G401.6 (cell line): ENCODE measurements at regions not wholly inside any gene's neighbourhood (a gene's known extent, or its start where the extent isn't known, plus 50 kb on each side); places are given as distances from the start of the nearest gene placed in this dataset.

ENCODE experiments used
- FAIRE-seq: peaks from 2 replicates; lab custom pipeline; 2012; peaks lifted over from hg19 to GRCh38; lab: Jason Lieb, UNC

GRCh38 chr15:66905954-66906353, 159.4 kb upstream of the SMAD3 start:
- FAIRE-seq: no peak

DNA sequence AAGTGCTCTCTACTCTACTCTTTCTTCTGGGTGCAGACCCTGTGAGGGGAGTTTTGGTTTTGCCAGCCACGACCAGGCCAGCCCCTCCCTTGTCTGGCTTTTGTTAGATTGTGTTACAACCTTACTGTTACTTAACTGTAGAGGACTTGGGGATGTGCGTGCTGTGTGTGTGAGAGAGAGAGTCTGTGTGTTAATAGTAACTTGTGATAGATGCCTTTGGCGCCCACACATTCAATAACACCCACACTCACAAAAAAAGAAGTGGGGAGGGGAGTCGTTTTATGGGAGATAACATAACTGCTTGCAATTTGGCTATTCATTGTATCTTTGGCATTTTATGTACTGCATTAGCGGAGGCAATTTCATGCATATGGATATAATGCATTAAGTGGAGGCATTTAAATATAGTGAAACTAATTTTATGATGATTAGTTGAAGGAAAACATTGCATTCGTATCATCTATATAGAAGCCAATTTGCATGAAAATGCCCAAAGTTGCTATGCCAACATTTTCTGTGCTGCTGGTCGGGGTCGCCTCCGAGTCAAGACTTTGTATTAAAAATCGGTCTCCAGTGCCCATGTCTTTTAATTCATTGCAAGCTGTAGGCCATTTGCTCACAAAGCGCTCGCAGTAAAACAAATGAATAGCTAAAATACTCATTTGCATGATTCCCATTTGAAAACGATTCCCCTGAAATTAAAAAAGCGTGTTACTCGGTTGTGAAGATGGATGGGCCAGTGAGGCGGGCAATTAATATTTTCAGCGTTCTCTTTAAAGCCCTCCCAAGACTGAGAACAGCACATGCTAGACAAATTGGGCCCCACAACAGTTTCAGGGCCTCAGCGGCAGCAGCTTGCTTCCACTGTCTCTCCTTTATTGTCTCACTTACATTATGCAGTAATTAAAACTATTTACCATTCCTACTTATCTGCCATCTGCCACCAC, 158.5 kb upstream of the SMAD3 start:
- no peak for FAIRE-seq

DNA sequence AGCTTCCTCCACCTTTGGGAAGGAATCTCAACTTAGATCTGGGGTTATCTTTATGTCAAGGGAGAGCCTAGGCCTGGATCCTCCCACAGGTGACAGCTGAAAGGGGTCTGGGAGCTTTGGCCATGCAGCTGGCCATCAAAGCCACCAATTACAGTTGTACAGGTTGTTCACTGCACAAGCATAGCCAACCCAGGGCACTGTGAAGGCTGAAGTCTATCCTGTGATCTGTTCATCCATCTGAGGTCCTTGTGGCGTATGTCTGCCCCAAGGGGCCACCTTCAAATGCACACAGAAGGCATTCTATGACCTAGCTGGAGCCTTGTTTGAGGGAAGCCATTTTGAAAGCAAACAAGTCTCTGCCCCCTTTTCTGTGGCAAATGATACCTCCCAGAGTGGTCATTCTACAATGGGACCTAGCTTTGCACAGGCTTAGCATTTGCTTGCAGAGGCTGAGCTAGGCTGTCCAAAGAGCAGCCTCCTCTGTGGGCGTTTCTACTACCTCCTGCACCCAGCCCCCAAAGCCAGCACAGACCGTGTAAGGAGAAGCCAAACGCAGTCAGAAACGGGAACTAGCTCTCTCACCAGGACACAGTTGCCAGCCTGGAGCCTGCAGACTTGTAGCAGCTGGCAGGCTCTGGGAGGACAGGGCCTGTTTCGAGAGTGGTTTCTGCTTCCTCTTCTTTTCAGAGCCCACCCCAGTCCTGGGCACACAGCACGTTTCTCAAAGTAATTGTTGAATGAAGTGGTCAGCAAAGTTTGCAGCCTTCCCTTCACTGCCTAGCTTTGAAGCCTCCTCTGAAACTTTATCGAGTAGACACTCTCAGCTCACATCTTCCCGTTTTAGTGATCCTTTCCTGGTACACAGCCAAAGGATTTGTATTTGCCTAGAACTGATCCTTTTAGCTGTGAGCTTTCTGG, 157.3 kb upstream of the SMAD3 start:
- FAIRE-seq: no peak

DNA sequence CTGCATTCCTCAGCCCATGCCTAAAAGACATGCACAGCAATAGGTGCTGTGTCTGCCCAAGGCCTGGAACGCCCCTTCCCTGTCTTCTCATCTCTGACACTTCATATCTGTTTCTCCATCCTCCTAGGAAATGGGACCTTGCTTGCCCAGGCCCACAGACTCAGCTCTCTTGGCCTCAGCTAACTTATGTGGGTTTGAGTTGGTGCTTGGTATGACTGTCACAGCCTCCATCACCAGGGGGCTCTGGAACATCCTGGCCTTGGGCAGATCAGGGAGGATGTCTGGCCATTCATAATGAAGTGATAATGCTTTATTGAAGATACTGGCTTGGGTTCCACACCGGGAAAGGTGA, 156.7 kb upstream of the SMAD3 start:
- FAIRE-seq: no peak

GRCh38 chr15:66909381-66909890, 156.0 kb upstream of the SMAD3 start:
- FAIRE-seq: no peak

DNA sequence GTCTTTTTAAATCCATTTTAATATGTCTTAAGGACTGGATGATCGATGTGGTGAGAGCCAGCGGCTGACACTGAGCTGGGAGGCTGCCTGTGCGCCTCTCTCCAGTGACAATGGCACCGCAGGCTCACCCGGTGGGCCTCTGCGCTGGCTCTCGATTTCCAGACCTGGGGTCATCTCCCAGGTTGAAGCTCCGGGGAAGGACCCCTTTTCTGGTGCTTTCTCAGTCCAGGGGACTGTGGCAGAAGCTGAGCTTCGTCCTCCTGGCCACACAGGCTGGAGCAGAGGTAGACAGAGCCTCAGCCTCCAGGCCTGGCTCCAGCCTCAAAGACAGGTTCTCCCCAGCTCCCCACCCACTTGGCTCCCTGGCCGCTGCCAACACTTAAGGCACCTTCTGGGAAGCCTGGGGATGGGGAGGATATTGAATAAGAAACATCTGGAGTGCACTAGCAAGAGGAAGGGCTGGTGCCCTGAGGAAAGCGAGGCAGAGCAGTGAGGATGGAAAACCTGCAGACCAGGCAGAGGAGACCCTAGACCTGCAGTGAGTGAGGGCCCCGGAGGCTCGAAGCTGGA, 154.2 kb upstream of the SMAD3 start:
- no peak for FAIRE-seq

DNA sequence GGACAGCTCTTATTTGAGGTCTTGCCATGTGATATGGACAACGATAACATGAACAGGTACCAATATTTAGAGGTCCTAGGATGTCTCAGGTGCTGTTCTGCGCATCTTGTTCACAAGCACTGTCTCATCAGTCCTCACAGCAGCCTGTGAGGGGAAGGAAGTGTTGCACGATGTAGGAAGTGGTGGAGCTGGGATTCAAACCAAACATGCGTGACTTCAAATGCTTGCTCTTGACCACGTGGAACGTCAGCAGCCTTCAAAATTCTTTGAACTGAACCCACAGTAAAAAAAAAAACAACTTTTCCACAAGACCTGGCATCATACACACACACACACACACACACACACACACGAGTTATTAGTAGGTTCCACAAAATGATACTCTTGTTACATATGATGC, 153.4 kb upstream of the SMAD3 start:
- FAIRE-seq: no peak

DNA sequence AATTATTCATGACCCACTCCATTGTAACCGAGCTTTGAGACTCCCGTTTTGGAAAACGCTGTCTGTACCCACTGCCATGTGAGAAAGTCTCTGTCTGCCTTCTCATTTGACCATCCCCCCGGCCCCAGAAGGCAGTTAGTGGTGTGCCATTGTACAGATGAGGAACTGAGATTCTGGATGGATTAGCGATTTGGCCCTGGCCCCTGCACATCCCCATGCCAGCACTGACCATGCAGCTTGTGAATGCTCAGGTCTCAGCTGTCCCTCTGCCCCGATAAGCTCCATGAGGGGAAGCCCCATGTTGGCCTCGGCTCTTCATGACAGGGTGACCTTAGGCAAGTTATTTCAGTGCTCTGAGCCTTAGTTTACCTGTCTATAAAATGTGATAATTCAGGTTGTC, 153.0 kb upstream of the SMAD3 start:
- no peak for FAIRE-seq

- FAIRE-seq: no peak
Measured at GRCh38 chr15:66917904-66918448, 147.4 kb upstream of the SMAD3 start.

GRCh38 chr15:66919421-66919820, 146.0 kb upstream of the SMAD3 start:
- no peak for FAIRE-seq

- FAIRE-seq: no peak
Measured at GRCh38 chr15:66921319-66921915, 144.0 kb upstream of the SMAD3 start.

GRCh38 chr15:66922608-66923007, 142.8 kb upstream of the SMAD3 start:
- no peak for FAIRE-seq

- no peak for FAIRE-seq
Measured at GRCh38 chr15:66923438-66923881, 141.9 kb upstream of the SMAD3 start.

DNA sequence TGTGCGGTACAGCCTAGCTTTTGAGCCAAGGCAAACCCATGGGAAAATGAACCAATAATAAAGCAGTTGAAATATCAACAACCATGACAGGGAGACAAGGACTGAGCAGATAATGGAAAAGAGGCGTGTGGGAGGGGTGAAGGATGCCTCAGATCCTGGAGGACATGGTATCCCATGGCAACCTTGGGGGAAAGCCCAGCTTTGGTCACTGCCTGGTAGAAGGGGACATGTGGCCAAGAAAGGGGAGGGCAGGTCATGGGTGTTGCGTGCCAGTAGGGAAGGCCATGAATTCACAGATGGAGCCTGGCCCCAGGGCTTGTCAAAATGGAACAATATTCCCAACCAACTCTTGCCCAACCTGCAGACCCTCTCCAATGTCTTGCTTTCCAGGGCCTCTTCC, 140.5 kb upstream of the SMAD3 start:
- FAIRE-seq: no peak

GRCh38 chr15:66925721-66926120, 139.7 kb upstream of the SMAD3 start:
- no peak for FAIRE-seq

DNA sequence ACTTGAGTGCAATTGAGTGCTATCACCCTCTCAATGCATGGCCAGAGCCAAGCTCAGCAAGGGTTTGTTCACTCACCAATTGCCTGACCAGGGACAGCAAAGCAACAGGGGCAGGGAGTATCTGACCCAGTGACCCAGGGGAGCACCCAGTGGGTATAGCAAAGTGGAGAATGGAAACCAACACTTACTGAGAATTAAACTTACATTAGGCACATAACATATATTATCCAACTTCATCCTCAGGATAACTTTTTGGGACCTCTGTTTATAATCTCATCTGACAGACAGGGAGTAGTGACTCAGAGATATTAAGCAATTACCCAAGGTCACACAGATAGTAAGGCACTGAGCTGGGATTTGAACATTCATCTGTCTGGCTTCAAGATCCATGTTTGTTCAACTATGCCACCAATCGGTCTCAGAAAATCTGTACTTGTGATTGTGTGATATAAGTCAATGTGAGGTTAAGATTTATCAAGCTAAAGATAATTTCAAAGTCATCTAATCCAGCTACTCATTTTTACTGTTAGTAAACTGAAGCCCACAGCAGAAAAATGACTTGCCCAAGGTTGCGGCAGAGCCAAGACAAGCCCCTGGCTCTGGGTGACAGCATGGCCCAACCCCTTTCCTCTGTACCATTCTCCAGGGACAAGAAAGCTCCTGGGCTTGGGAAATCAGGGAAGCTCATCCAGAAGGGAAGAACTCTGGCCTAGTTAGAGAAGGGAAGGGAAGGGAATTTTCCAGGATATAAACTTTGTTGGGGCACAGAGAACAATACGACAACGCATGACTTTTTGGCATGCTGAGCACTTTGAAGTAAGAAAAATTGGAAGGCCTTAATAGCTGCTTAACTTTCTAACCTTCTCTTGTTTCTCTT, 138.0 kb upstream of the SMAD3 start:
- no peak for FAIRE-seq

DNA sequence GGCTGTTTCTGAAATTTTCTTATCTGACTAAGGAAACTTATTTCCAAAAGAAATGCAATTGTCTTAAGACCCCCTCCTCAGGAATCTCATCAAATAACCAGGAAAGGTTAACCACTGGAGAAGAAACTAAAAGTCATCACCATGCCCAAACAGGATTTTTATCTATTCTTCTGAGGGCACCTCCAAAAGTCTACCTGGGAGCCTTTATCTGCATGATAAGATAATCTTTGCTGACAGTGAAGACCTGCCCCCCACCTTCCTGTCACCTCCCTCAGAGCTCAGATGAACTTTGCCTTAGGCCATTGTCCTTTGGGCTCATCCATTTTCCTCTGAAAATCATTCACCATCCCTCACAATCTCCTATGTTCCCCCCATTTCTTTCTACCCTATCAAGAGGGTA, 137.3 kb upstream of the SMAD3 start:
- no peak for FAIRE-seq

DNA sequence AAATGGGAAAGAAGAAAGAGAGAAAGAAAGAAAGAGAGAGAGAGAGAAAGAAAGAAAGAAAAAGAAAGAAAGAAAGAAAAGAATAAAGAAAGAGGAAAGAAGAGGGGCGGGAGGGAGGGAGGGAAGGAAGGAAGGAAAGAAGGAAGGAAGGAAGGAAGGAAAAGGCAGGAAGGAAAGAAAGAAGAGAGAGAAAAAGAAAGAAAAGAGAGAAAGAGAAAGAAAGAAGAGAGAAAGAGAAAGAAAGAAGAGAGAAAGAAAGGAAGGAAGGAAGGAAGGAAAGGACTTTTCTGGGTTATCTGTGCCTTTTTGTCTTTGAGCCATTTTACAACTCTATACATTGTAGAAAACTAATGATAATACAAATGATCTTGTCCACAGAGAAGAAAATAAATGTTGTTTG, 136.6 kb upstream of the SMAD3 start:
- FAIRE-seq: no peak

GRCh38 chr15:66929843-66930402, 135.5 kb upstream of the SMAD3 start:
- FAIRE-seq: no peak
